ENCODE measurements at regions not wholly inside any gene's neighbourhood (a gene's known extent, or its start where the extent isn't known, plus 50 kb on each side); places are given as distances from the start of the nearest gene placed in this dataset.

DNA sequence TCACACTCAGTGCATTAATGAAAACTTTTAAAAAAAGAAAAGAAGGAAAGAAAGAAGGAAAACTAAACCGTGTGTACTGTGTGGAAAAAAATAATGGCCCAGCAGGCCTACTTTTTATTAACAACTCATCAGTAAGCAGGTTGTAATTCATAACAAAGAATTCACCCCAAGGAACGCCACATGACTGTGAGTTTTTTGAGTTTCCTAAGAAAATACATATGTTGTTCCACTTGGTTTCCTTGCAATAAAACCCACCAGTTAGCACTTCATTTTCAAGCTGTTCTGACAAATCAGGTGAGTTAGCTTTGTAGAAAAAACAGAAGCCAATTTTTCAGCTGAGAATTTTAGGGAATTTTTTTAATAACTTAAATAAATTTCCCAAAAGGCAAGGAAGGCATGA is 259.3 kb upstream of the TBX18 start:
- TF ChIP-seq EZH2phosphoT487 (IDR thresholded peaks at IDR 0.05; ENCODE audit: low read length) = no peak
- TF ChIP-seq, protein P1, sequence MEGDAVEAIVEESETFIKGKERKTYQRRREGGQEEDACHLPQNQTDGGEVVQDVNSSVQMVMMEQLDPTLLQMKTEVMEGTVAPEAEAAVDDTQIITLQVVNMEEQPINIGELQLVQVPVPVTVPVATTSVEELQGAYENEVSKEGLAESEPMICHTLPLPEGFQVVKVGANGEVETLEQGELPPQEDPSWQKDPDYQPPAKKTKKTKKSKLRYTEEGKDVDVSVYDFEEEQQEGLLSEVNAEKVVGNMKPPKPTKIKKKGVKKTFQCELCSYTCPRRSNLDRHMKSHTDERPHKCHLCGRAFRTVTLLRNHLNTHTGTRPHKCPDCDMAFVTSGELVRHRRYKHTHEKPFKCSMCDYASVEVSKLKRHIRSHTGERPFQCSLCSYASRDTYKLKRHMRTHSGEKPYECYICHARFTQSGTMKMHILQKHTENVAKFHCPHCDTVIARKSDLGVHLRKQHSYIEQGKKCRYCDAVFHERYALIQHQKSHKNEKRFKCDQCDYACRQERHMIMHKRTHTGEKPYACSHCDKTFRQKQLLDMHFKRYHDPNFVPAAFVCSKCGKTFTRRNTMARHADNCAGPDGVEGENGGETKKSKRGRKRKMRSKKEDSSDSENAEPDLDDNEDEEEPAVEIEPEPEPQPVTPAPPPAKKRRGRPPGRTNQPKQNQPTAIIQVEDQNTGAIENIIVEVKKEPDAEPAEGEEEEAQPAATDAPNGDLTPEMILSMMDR (IDR thresholded peaks at IDR 0.05; ENCODE audit: low read length) = no peak
